K562 (cell line): ENCODE measurements at regions not wholly inside any gene's neighbourhood (a gene's known extent, or its start where the extent isn't known, plus 50 kb on each side); places are given as distances from the start of the nearest gene placed in this dataset.

Source experiments
- ATAC-seq: fragments of 200-7000 bp; cut with Tn5 transposase; 3 replicates; pipeline ENCODE4 v1.9.1; 2020; ENCODE audit warnings: moderate library complexity
- BruUV-seq: library from RNA; stranded (reverse); fragments of 400-500 nt; replicated peaks from 2 replicates; lab custom pipeline; 2021; lab: Mats Ljungman, UMichigan
- CTCF ChIA-PET: fragments of 300-600 bp; formaldehyde crosslinking; extraction: SDS; loops from one replicate; lab custom pipeline; 2021; ENCODE audit warnings: low intra/inter-chr PET ratio; lab: Yijun Ruan, JAX
- POLR2A ChIA-PET: fragments of 300-600, 350-650 bp; sonication (Branson Sonifier 250); formaldehyde crosslinking; extraction: SDS; loops from one replicate; lab custom pipeline; 2021; ENCODE audit warnings: antibody characterized with exemption, inconsistent platforms; lab: Yijun Ruan, JAX
- DNase-seq, 4 experiments: peaks; one replicate each; pipeline versions ENCODE4 v3.0.0 to v3.0.0-alpha.2; 2011 to 2018; ENCODE audit warnings: low spot score in 3 of 4, mixed read lengths in 3 of 4; ENCODE audit errors: extremely low read depth in 1 of 4
- FAIRE-seq: peaks from 2 replicates; lab custom pipeline; 2011; peaks lifted over from hg19 to GRCh38; lab: Jason Lieb, UNC
- H2AFZ ChIP-seq: 2 replicates; pipeline ENCODE4 v1.6.0; 2011; ENCODE audit warnings: low read depth, low read length, control low read depth, inconsistent platforms
- H3K27ac ChIP-seq: fragments of 200-600 bp; 3 replicates; pipeline ENCODE4 v1.8.0; 2011; ENCODE audit warnings: low read depth, mild to moderate bottlenecking, control low read depth, inconsistent platforms, low read length, moderate library complexity, mixed read lengths; ENCODE audit errors: extremely low read depth
- H3K27me3 ChIP-seq, 2 experiments: fragments of 300-600 bp in 1 of 2; 2 replicates in 1 of 2; 3 replicates in 1 of 2; pipeline versions ENCODE4 v1.6.0 to v1.8.0; 2011; ENCODE audit warnings: inconsistent platforms in 2 of 2, low read length in 2 of 2, mild to moderate bottlenecking in 1 of 2, mixed read lengths in 1 of 2, moderate library complexity in 1 of 2; ENCODE audit not compliant: control insufficient read depth in 2 of 2, insufficient read depth in 2 of 2
- H3K36me3 ChIP-seq: fragments of 300-600 bp; 3 replicates; pipeline ENCODE4 v1.8.0; 2011; ENCODE audit warnings: mild to moderate bottlenecking, low read length, inconsistent platforms; ENCODE audit not compliant: control insufficient read depth, insufficient read depth
- H3K4me1 ChIP-seq, 2 experiments: fragments of 200-600 bp in 1 of 2; replicated peaks in 1 of 2; 2 replicates in 1 of 2; 3 replicates in 1 of 2; pipeline versions ENCODE4 v1.5.1 to v1.8.0; 2011; ENCODE audit warnings: inconsistent platforms in 2 of 2, low read length in 2 of 2, mild to moderate bottlenecking in 1 of 2, mixed read lengths in 1 of 2, moderate library complexity in 1 of 2; ENCODE audit not compliant: control insufficient read depth in 2 of 2, insufficient read depth in 2 of 2
- H3K4me2 ChIP-seq: 2 replicates; pipeline ENCODE4 v1.6.1; 2011; ENCODE audit warnings: low read length, control low read depth, inconsistent platforms, mixed read lengths; ENCODE audit not compliant: insufficient read depth
- H3K4me3 ChIP-seq: fragments of 200-600 bp; sonication (generic), shearing (Covaris generic); 2 replicates; pipeline ENCODE4 v1.5.1; 2016; ENCODE audit warnings: control low read depth, inconsistent platforms
- H3K79me2 ChIP-seq: fragments of 200-600 bp; 3 replicates; pipeline ENCODE4 v1.8.0; 2011; ENCODE audit warnings: low read length, inconsistent platforms; ENCODE audit not compliant: control insufficient read depth, insufficient read depth
- H3K9ac ChIP-seq, 2 experiments: 2 replicates each; pipeline versions ENCODE4 v1.6.0 to v1.6.1; 2011; ENCODE audit warnings: low read depth in 2 of 2, low read length in 2 of 2, control low read depth in 1 of 2, inconsistent platforms in 1 of 2, mild to moderate bottlenecking in 1 of 2, mixed read lengths in 1 of 2; ENCODE audit not compliant: insufficient read depth in 1 of 2
- H3K9me1 ChIP-seq: one replicate; pipeline ENCODE4 v1.6.0; 2011; ENCODE audit warnings: inconsistent platforms, mild to moderate bottlenecking, low read length, moderate library complexity; ENCODE audit not compliant: control insufficient read depth, insufficient read depth
- H3K9me3 ChIP-seq: replicated peaks from 2 replicates; pipeline ENCODE4 v1.5.1; 2011; ENCODE audit warnings: low read depth, low read length, inconsistent platforms; ENCODE audit not compliant: control insufficient read depth, insufficient read depth
- H4K20me1 ChIP-seq: replicated peaks from 2 replicates; pipeline ENCODE4 v1.6.1; 2011; ENCODE audit warnings: low read length, inconsistent platforms, mixed read lengths; ENCODE audit not compliant: control insufficient read depth, insufficient read depth
- ARNT ChIP-seq, 2 experiments: fragments of 450-650 bp; IDR thresholded peaks; 2 replicates each; pipeline ENCODE4 v1.6.1; 2016; ENCODE audit warnings: mild to moderate bottlenecking in 1 of 2
- ASH1L ChIP-seq: fragments of 450-650 bp; IDR thresholded peaks from 2 replicates; pipeline ENCODE4 v1.6.1; 2018; ENCODE audit warnings: borderline replicate concordance, mild to moderate bottlenecking, low read depth; ENCODE audit not compliant: partially characterized antibody
- CEBPB ChIP-seq: fragments of 450-650 bp; IDR thresholded peaks from 2 replicates; pipeline ENCODE4 v1.6.1; 2016; ENCODE audit warnings: missing genetic modification characterization, missing compliant biosample characterization
- ETV6 ChIP-seq, 3 experiments: fragments of 150-350 bp in 1 of 3; sonication (generic) in 1 of 3; formaldehyde crosslinking in 1 of 3; IDR thresholded peaks; 2 replicates each; pipeline versions ENCODE4 v1.6.1 to v1.8.0; 2014 to 2022; ENCODE audit warnings: borderline replicate concordance in 2 of 3, low read depth in 2 of 3, antibody characterized with exemption in 1 of 3, low read length in 1 of 3, mild to moderate bottlenecking in 1 of 3, missing genetic modification reagents in 1 of 3
- FOXJ2 ChIP-seq: fragments of 200-800 bp; sonication (Bioruptor generic); IDR thresholded peaks from 2 replicates; pipeline ENCODE4 v1.6.1; 2016; ENCODE audit warnings: missing genetic modification characterization, missing compliant biosample characterization
- FUS ChIP-seq: fragments of 200-400 bp; formaldehyde crosslinking; optimal IDR thresholded peaks from 2 replicates; pipeline ENCODE3; 2017; ENCODE audit warnings: low read depth, low read length
- HLTF ChIP-seq: fragments of 450-650 bp; IDR thresholded peaks from 2 replicates; pipeline ENCODE4 v1.6.1; 2016
- MAX ChIP-seq: sonication (generic); formaldehyde crosslinking; IDR thresholded peaks from 2 replicates; pipeline ENCODE4 v1.9.0; 2022; ENCODE audit warnings: mild to moderate bottlenecking, missing genetic modification reagents
- NEUROD1 ChIP-seq: fragments of 150-350 bp; IDR thresholded peaks from 2 replicates; pipeline ENCODE4 v1.6.1; 2014; ENCODE audit warnings: borderline replicate concordance, low read length, low read depth; ENCODE audit not compliant: partially characterized antibody
- PHB ChIP-seq: fragments of 250-450 bp; sonication (Bioruptor Pico); IDR thresholded peaks from 2 replicates; pipeline ENCODE4 v1.5.0; 2021
- PURB ChIP-seq: sonication (generic); formaldehyde crosslinking; IDR thresholded peaks from 2 replicates; pipeline ENCODE4 v1.9.0; 2021; ENCODE audit warnings: low read depth, mild to moderate bottlenecking, missing genetic modification reagents
- SIN3A ChIP-seq, 2 experiments: fragments of 150-350 bp in 1 of 2; IDR thresholded peaks; 2 replicates each; pipeline ENCODE4 v1.6.1; 2011 to 2016; ENCODE audit warnings: borderline replicate concordance in 2 of 2, low read depth in 2 of 2, low read length in 2 of 2, mild to moderate bottlenecking in 2 of 2, moderate library complexity in 2 of 2; ENCODE audit not compliant: control insufficient read depth in 1 of 2
- SNAPC5 ChIP-seq: fragments of 250-450 bp; sonication (Bioruptor Pico); IDR thresholded peaks from 2 replicates; pipeline ENCODE4 v1.8.0; 2021; ENCODE audit warnings: moderate library complexity, mild to moderate bottlenecking, inconsistent platforms
- ZNF316 ChIP-seq: fragments of 450-650 bp; IDR thresholded peaks from 2 replicates; pipeline ENCODE4 v1.6.1; 2016
- ZNF324 ChIP-seq: fragments of 250-450 bp; sonication (Bioruptor Pico); IDR thresholded peaks from 2 replicates; pipeline ENCODE4 v1.4.0; 2020; ENCODE audit warnings: mild to moderate bottlenecking
- WGBS: fragments of 100-300 bp; shearing (Covaris generic); methylation state at CpG from one replicate; pipeline ENCODE4 v1.1.6; 2016; ENCODE audit warnings: low coverage, mixed read lengths; ENCODE audit not compliant: insufficient coverage; ENCODE audit errors: missing lambda C conversion rate; 5-methylcytosine and 5-hydroxymethylcytosine counted together
- in situ Hi-C: fragments of 300-500 bp; cut with MboI; formaldehyde crosslinking; loops from 4 replicates; pipeline ENCODE4 v1.15.0; 2018; ENCODE audit warnings: inconsistent platforms, mixed read lengths
- intact Hi-C: fragments of 100-400 bp; cut with micrococcal nuclease; formaldehyde crosslinking; loops from 2 replicates; pipeline ENCODE4 v1.14.2; 2022
- TF ChIP-seq, protein P1 (sequence below): sonication (generic); formaldehyde crosslinking; IDR thresholded peaks from 2 replicates; pipeline ENCODE4 v1.8.0; 2023; ENCODE audit warnings: missing genetic modification reagents, mild to moderate bottlenecking, borderline replicate concordance

DNA sequence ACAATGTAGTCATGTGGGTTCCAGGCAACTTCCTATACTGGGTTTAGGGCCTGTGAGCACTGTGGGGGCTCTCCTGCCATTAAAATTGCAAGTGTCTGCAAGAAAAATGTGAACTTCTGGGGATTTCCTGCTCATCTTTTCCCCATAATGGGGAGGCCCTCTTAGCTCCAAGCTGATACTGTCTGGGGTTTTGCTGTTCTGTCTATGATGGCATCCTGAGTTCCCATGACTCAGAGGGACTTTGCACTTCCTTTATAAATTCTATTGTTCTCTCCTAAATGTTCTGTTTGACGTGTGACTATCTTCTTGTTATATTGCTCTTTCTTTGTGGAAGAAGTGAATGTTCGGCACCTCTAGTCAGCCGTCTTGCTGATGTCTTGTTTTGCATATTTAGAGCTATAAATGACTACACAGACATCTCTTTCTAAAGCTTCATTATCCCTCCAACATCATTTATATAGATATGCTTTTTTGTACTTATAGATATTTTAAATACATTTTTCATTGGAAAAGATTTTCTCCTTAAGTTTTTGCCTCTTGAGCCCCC is 465.8 kb downstream of the NAF1 start:
- H3K4me2 ChIP-seq, result no peak overlapping the region
- no peaks in the 10 kb centered on the region for H4K20me1 ChIP-seq
- H2AFZ ChIP-seq, result no peak overlapping the region
- H3K9me1 ChIP-seq, result no peaks in the 10 kb centered on the region
- H3K36me3 ChIP-seq, result no peaks in the 10 kb centered on the region
- ChIA-PET POLR2A (interaction anchor here (0.5 kb wide), 1 partner anchor 35 kb away, joined by 4 read pairs; no protein-coding TSS in a partner anchor), CTCF (no interaction called here)
- no peaks in the 10 kb centered on the region for H3K9me3 ChIP-seq
- no peak for ATAC-seq
- no peaks in the 10 kb centered on the region for H3K4me1 ChIP-seq
- no peak overlapping the region for H3K4me3 ChIP-seq
- H3K79me2 ChIP-seq, result no peaks in the 10 kb centered on the region
- no peak for TF ChIP-seq MAX
- TF ChIP-seq FOXJ2 (tag), result no peak
- no peak for TF ChIP-seq ZNF324 (CRISPR knock-in tag)
- no peak for TF ChIP-seq SIN3A (IDR thresholded peaks at IDR 0.05; ENCODE audit: borderline replicate concordance in 2 of 2, control insufficient read depth in 1 of 2, low read depth in 2 of 2, low read length in 2 of 2)
- TF ChIP-seq ZNF316, result no peak
- no peak for TF ChIP-seq SNAPC5 (CRISPR knock-in tag)
- no peak for TF ChIP-seq FUS
- TF ChIP-seq ETV6 (IDR thresholded peaks at IDR 0.05; ENCODE audit: borderline replicate concordance in 1 of 2, low read depth in 2 of 2, low read length in 1 of 2), result no peak
- TF ChIP-seq ETV6 (CRISPR knock-in tag; IDR thresholded peaks at IDR 0.05; ENCODE audit: borderline replicate concordance), result no peak
- TF ChIP-seq CEBPB (tag), result no peak
- no peak for TF ChIP-seq HLTF
- TF ChIP-seq PURB (CRISPR knock-in tag), result no peak
- TF ChIP-seq, protein P1, sequence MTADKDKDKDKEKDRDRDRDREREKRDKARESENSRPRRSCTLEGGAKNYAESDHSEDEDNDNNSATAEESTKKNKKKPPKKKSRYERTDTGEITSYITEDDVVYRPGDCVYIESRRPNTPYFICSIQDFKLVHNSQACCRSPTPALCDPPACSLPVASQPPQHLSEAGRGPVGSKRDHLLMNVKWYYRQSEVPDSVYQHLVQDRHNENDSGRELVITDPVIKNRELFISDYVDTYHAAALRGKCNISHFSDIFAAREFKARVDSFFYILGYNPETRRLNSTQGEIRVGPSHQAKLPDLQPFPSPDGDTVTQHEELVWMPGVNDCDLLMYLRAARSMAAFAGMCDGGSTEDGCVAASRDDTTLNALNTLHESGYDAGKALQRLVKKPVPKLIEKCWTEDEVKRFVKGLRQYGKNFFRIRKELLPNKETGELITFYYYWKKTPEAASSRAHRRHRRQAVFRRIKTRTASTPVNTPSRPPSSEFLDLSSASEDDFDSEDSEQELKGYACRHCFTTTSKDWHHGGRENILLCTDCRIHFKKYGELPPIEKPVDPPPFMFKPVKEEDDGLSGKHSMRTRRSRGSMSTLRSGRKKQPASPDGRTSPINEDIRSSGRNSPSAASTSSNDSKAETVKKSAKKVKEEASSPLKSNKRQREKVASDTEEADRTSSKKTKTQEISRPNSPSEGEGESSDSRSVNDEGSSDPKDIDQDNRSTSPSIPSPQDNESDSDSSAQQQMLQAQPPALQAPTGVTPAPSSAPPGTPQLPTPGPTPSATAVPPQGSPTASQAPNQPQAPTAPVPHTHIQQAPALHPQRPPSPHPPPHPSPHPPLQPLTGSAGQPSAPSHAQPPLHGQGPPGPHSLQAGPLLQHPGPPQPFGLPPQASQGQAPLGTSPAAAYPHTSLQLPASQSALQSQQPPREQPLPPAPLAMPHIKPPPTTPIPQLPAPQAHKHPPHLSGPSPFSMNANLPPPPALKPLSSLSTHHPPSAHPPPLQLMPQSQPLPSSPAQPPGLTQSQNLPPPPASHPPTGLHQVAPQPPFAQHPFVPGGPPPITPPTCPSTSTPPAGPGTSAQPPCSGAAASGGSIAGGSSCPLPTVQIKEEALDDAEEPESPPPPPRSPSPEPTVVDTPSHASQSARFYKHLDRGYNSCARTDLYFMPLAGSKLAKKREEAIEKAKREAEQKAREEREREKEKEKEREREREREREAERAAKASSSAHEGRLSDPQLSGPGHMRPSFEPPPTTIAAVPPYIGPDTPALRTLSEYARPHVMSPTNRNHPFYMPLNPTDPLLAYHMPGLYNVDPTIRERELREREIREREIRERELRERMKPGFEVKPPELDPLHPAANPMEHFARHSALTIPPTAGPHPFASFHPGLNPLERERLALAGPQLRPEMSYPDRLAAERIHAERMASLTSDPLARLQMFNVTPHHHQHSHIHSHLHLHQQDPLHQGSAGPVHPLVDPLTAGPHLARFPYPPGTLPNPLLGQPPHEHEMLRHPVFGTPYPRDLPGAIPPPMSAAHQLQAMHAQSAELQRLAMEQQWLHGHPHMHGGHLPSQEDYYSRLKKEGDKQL (CRISPR knock-in tag), result no peak
- TF ChIP-seq ASH1L, result no peak
- no peak for TF ChIP-seq PHB
- TF ChIP-seq ARNT (IDR thresholded peaks at IDR 0.05), result no peak
- no peak for TF ChIP-seq NEUROD1
- intact Hi-C loops, result no loop called here
- in situ Hi-C loops, result no loop called here
- H3K27me3 ChIP-seq, result no peaks in the 10 kb centered on the region
- no TSS peak for BruUV-seq
- no peak overlapping the region for H3K27ac ChIP-seq
- H3K9ac ChIP-seq, result no peak overlapping the region
- no peak for FAIRE-seq
- WGBS, result 4% methylated on average over 3 of the region's 3 CpGs
- no peak for DNase-seq
